ENCODE measurements at regions not wholly inside any gene's neighbourhood (a gene's known extent, or its start where the extent isn't known, plus 50 kb on each side); places are given as distances from the start of the nearest gene placed in this dataset.

GRCh38 chr1:25157846-25158245, 74.5 kb downstream of the SYF2 start:
- H3K27ac ChIP-seq: no peak overlapping the region
- no peak for ATAC-seq
- no peaks in the 10 kb centered on the region for H3K4me1 ChIP-seq
- no peaks in the 10 kb centered on the region for H3K9me3 ChIP-seq
- H3K27me3 ChIP-seq: no peaks in the 10 kb centered on the region
- DNase-seq: no peak
- TF ChIP-seq POLR2A (IDR thresholded peaks at IDR 0.05): no peak
- TF ChIP-seq, protein P1, sequence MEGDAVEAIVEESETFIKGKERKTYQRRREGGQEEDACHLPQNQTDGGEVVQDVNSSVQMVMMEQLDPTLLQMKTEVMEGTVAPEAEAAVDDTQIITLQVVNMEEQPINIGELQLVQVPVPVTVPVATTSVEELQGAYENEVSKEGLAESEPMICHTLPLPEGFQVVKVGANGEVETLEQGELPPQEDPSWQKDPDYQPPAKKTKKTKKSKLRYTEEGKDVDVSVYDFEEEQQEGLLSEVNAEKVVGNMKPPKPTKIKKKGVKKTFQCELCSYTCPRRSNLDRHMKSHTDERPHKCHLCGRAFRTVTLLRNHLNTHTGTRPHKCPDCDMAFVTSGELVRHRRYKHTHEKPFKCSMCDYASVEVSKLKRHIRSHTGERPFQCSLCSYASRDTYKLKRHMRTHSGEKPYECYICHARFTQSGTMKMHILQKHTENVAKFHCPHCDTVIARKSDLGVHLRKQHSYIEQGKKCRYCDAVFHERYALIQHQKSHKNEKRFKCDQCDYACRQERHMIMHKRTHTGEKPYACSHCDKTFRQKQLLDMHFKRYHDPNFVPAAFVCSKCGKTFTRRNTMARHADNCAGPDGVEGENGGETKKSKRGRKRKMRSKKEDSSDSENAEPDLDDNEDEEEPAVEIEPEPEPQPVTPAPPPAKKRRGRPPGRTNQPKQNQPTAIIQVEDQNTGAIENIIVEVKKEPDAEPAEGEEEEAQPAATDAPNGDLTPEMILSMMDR (IDR thresholded peaks at IDR 0.05 in 4 of 5, conservative IDR thresholded peaks at IDR 0.05 in 1 of 5): no peak
- intact Hi-C loops (cut with DNase I; ENCODE audit: low total_unique reads): no loop called here
- H3K36me3 ChIP-seq: no peaks in the 10 kb centered on the region
- in situ Hi-C loops (cut with MboI; ENCODE audit: low sequenced_read_pairs in 4 of 4): no loop called here
- no peak overlapping the region for H3K4me3 ChIP-seq

- Histone ChIP-seq H3K4me1 (no peaks in the 10 kb centered on the region), H3K9me3 (no peaks in the 10 kb centered on the region), H3K27me3 (peaks cover 22 to 36% (median 24%) of the 10 kb centered on the region in 3 donors), H3K27ac (no peak overlapping the region), H3K36me3 (no peaks in the 10 kb centered on the region), H3K4me3 (no peak overlapping the region)
- no peak for ATAC-seq
- TF ChIP-seq POLR2A (IDR thresholded peaks at IDR 0.05): no peak
- TF ChIP-seq, protein P1 (IDR thresholded peaks at IDR 0.05 in 4 of 5, conservative IDR thresholded peaks at IDR 0.05 in 1 of 5): no peak
- in situ Hi-C loops (cut with MboI; ENCODE audit: low sequenced_read_pairs in 4 of 4): no loop called here
- DNase-seq: no peak
- intact Hi-C loops (cut with DNase I; ENCODE audit: low total_unique reads): no loop called here
Measured at GRCh38 chr1:25150985-25151495, 81.3 kb downstream of the SYF2 start.

DNA sequence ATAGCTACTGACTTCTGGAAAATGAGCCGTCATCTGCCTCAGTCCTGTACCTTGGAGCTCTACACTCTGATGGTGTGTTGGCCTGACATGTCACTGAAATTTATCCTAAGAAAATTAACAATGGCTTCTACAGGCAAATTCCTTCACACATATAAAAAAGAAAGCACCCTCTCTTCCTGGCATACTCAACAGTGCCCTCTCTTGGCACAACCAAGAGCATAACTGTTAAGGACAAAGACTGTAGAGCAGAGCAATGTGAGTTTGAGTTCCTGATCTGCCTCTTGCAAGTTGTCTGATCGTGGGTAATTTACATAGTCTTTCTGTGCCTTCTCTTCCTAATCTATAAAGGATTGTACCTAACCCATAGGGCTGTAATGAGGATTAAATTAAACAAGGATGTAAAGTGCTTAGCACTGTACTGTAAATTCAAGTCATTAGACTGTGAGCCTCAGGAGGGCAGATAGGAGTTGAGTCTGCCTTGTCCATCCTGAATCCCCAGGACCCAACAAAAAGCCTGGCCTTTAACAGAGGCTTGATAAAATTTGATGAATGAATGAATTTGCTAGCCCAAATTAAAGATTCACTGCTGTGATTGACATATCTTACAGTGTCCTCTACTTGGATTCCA, 83.5 kb downstream of the SYF2 start:
- DNase-seq (no peak), ATAC-seq (no peak)
- H3K4me3 ChIP-seq: no peak overlapping the region
- TF ChIP-seq POLR2A (IDR thresholded peaks at IDR 0.05): no peak
- TF ChIP-seq, protein P1 (IDR thresholded peaks at IDR 0.05 in 4 of 5, conservative IDR thresholded peaks at IDR 0.05 in 1 of 5): no peak
- peaks cover 25 to 39% (median 32%) of the 10 kb centered on the region in 3 donors for H3K27me3 ChIP-seq
- H3K9me3 ChIP-seq: no peaks in the 10 kb centered on the region
- no peaks in the 10 kb centered on the region for H3K4me1 ChIP-seq
- no peaks in the 10 kb centered on the region for H3K36me3 ChIP-seq
- H3K27ac ChIP-seq: no peak overlapping the region
- in situ Hi-C loops (cut with MboI; ENCODE audit: low sequenced_read_pairs in 4 of 4): no loop called here
- intact Hi-C loops (cut with DNase I; ENCODE audit: low total_unique reads): no loop called here

DNA sequence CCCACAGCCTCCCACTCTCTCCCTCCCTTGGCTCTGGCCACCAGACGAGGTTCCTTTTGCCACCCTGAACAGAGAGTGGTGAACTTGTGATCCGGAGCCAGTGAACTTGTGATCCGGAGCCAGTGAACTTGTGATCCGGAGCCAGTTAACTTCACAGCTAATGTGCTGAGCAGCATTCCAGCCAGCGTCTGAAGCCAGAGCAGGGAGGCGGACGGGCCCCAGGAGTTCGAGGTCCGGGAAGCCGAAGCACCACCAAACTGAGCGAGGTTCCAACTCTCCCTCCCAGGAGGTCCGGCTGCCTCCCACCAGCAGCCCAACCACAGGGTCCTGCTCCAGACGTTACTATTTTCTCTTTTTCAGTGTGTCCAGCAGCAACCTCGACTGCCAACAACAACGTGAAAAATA, 85.8 kb downstream of the SYF2 start:
- no peak overlapping the region for H3K27ac ChIP-seq
- no peak for ATAC-seq
- in situ Hi-C loops (cut with MboI; ENCODE audit: low sequenced_read_pairs in 4 of 4): no loop called here
- H3K27me3 ChIP-seq: peaks cover 25 to 32% (median 32%) of the 10 kb centered on the region in 3 donors
- intact Hi-C loops (cut with DNase I; ENCODE audit: low total_unique reads): no loop called here
- no peak for DNase-seq
- no peak for TF ChIP-seq POLR2A (IDR thresholded peaks at IDR 0.05)
- TF ChIP-seq, protein P1 (IDR thresholded peaks at IDR 0.05 in 4 of 5, conservative IDR thresholded peaks at IDR 0.05 in 1 of 5): no peak
- H3K4me1 ChIP-seq: no peaks in the 10 kb centered on the region
- no peaks in the 10 kb centered on the region for H3K36me3 ChIP-seq
- H3K4me3 ChIP-seq: no peak overlapping the region
- no peaks in the 10 kb centered on the region for H3K9me3 ChIP-seq
